DMS53 treated with DMSO at 0.1 percent for 48 hours (cell line): ENCODE measurements at regions not wholly inside any gene's neighbourhood (a gene's known extent, or its start where the extent isn't known, plus 50 kb on each side); places are given as distances from the start of the nearest gene placed in this dataset.
"Not testable (repeated sequence)": the region's sequence is repeated elsewhere in the genome, so short reads cannot be mapped to it uniquely, and the experiment has no call there.

Source experiments
- DNase-seq: peaks from one replicate; lab custom pipeline; 2025; ENCODE audit not compliant: unreplicated experiment; lab: John Stamatoyannopoulos, UW

DNA sequence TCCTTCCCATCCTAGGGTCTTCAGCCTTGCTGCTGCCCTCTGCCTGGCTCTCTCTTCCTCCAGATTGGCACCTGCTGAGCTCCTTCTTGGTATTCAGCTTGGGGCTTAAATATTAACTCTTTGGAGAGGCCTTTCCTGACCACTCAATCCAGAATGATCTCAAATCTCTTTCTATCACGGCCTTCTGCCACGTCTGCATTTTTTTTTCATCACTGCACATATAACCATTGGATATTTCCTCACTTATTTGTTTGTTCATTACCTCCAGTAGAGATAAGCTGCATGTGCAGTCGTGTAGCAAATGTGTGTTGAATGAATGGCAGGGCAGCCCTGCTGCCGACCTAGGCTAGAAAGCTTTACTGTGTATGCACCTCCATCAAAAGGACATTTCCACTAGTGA lies 51.6 kb upstream of the MPP7 start:
- DNase-seq, result peak; percentile 59

DNA sequence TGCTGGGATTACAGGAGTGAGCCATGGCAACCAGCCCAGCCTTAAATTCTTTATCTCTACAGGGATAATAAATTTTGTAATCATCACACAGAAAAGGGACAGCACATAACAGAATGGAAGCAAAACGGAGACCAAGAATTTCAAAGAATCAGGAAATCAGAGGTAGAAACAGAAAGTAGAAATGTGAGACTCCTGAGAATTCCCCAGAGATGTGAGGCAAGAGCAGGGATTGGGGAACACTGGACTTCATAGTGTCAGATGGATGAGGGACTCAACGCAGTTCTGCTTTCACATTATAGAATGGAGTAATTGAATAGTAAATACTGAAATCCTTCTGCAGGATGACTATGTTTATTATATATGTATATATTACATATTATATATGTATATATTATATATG lies 52.5 kb upstream of the MPP7 start:
- no peak for DNase-seq

DNA sequence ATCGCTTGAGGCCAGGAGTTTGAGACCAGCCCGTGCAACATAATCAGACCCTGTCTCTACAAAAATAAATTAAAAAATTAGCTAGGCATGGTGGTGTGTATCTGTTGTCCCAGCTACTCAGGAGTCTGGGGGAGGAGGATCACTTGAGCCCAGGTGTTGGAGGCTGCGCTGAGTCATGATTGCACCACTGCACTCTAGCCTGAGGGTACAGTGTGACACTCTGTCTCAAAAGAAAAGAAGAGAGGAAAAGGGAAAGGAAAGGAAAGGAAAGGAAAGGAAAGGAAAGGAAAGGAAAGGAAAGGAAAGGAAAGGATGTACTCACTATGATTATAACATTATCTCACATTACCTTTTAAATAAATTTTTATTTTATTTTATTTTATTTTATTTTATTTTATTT lies 56.5 kb upstream of the MPP7 start:
- no peak for DNase-seq

DNA sequence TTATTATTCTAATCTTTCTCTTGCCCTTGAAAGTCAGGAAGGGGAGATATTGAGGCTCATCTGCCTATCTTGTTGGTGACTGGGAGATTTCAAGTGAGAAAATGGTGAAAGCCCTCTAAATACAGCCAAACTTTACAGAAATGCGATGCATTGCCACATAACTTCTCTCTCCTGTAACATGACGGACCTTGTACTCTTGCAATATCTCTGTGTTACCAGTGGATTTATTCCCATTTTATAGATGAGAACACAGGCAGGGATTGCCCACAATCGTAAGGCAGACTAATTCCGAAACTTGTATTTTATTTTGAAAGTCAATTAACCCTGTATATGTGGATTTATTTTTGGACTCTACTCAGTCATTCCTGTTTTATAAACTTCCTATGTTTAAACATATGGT lies 57.3 kb upstream of the MPP7 start:
- DNase-seq, result no peak

GRCh38 chr10:28363376-28363775 lies 60.5 kb upstream of the MPP7 start:
- DNase-seq, result no peak

DNA sequence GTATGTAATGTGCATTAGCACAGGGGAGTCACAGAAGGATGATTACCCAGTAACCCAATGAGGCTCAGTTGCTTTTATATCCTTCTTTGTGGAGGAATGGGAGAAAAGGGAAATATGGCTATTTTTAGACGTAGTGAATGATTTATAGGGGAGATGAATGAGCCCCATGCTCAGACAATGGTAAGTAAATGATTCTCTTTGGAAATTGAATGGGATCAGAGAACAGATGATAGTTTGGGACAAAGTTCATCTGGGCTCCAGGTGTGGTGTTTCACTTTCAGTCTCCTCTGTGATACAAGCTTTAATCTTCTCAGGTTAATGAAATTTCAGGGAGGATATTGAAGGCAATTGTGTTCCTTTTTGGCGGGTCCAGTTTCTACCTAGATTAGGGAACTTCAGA lies 63.0 kb upstream of the MPP7 start:
- DNase-seq, result peak; percentile 28

GRCh38 chr10:28366994-28367393 lies 64.1 kb upstream of the MPP7 start:
- no peak for DNase-seq

GRCh38 chr10:28367413-28367812 lies 64.5 kb upstream of the MPP7 start:
- DNase-seq, result no peak

- no peak for DNase-seq
Measured at GRCh38 chr10:28367929-28368484, 65.1 kb upstream of the MPP7 start.

DNA sequence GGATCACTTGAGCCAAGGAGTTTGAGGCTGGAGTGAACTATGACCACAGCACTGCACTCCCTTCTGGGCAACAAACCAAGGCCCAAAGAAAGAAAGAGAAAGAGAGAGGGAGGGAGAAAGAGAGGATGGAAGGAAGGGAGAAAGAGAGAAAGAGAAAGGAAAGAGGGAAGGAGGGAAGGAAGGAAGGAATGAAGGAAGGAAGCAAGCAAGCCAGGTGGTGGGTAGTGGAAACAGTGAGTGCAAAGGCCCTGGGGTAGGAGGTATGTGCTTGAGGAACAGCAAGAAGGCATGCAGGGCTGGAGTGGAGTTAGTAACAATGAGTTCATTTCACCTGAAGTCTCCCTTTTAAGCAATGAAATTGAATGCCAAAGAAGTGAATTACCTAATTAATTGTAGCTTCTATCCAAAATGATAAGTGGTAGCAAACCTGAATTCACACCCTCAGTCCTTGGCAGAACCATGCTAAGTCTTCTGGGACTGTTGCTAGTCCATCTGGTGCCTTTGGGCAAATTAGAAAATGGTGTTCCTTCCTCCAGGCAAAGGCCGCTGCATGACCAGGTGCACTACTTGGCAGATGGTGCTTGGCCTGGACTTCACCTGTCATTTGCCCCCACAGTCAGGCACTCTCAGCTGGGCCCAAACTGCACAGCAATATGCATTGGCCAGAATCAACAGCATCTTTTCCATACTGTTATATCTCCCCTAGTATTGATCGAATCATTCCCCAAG lies 67.4 kb upstream of the MPP7 start:
- DNase-seq, result no peak

DNA sequence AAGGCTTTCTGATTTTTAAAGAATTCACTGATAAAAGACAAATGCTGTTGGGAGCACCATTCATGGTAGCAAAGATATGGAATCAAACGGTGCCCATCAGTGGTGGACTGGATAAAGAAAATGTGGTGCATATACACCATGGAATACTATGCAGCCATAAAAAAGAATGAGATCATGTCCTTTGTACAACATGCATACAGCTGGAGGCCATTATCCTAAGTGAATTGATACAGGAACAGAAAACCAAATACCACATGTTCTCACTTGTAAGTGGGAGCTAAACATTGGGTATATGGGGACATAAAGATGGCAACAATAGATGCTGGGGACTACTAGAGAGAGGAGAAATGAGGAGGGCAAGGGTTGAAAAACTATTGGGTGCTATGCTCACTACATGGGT lies 68.8 kb upstream of the MPP7 start:
- DNase-seq, result not testable (repeated sequence)

DNA sequence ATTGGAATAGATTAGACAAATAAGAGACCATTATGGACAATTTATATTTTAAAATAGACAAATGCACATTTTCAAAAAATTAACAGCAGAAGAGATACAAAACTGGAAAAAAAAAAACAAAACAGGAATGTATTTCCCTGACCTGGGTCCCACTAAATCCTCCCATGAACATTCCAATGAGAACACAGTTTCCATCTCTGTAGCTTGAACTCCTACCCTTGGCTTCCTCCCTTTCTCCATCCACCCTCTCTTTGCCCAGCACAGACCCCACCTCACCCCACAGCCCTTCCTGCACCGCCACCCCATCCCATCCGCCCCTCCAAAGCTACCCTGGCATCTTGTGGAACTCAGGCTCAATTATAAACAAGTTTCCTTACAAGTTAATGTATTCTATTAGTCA lies 71.2 kb upstream of the MPP7 start:
- no peak for DNase-seq

DNA sequence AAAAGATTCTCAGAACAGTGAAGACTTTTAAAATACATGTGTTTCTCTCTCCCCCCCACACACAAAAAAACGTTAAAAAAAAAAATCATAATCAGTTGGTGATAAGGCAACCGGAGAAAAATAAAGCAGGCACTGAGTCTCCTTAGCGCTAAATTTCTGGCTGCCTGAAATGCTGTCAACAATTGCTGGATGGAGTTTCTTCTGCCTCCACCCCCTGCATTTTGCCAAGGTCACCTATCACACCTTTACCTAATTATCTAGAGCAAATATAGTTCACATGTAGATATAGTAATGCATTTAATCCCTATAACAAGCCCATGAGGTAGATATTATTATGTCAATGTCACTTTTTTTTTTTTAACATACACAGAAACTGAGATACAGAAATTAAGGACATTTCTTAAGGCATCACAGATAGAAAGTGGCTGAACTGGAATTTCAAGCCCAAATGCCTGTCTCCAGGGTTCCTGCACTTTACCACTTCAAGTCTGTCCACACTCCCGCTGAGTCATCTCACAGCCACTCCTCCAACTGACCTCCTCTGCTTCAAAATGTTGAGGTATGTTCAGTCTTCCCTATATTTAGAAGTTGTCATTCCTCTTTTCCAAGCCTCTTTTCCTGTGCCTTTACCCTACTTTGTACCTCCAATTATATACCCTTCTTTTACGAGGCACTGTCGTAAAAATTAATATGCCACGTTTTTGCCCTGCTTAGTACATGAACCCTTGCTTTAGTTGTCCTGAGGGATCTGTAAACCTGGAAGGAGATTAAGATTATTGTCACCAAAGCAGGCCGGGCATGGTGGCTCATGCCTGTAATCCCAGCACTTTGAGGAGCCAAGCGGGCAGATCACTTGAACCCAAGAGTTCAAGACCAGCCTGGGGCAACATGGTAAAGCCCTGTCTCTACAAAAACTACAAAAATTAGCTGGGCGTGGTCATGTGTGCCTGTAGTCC lies 72.8 kb upstream of the MPP7 start:
- peak; percentile 81 for DNase-seq

DNA sequence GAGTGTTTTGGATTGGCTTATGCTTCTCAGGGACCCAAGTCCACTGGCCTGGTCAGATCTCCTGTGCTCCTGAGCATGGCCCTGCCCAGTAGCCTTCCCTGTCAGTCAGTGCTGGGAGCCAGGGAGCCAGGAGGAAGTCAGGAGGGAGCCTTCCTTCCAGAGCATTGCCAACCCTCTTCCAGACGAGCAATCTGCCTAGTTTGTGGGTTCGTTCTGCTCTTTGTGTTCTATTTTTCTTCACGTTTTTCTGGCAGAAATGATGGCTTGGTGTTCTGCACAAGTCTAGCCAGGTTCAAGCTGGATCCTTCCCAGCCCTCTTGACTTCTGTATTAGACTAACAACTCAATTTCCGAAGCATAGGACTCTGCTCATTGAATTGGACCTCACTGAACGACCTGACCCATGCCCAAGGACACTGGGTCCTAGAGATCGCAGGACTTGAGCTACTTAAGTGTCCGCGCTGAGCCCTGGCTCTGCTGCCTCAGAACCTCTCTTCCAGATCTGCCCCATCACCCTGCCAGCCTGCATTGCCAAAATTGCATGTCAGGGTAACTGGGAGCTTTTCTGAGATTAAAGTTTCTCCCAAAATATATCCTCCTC lies 76.2 kb upstream of the MPP7 start:
- DNase-seq, result no peak

- DNase-seq, result no peak
Measured at GRCh38 chr10:28381466-28381865, 78.6 kb upstream of the MPP7 start.

DNA sequence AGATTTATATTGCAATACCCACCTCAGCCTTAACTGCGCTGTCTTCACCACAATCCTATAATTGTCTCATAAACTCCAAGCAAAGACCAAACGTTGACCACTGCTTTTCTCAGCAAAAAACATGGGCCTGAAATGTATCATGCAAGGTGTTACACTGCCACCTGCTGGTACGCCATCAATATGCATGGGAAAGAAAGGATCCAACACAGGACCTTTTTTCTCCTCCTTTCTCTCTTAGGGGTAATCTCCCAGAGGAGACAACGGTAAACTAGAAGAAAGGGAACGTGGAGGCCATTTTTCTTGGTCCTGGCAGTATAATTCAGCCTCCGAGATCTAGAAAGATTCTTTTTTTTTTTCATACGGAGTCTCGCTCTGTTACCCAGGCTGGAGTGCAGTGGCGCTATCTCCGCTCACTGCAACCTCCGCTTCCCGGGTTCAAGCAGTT lies 79.1 kb upstream of the MPP7 start:
- peak; percentile 91 for DNase-seq

DNA sequence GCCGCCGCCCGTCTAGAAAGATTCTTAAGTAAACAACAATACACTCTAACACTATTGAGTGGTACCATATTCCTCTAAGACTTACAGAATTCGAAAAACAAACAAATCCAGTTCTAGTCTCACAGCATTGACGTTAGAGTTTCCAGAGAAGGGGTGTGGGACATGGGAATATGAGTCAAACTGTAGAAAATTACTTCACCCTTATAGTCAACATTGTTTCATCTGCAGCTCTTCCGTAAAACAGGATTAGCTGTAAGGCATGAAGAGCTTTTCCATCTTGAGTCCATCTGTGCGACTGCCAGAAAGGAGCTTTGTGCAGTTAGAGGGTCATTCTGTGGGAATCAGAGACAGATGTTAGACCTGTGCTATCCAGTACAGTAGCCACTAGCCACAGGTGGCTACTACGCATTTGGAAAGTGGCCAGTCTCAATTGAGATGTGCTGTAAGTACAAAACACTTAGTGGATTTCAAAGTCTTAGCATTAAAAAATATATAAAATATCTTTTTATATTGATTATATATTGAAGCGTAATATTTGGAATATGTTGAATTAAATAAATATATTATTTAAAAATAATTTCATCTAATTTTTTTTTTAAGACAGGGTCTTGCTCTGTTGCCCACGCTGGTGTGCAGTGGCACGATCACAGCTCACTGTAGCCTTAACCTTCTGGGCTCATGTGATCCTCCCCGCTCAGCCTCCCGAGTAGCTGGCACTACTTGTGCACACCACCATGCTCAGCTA lies 79.8 kb upstream of the MPP7 start:
- DNase-seq, result peak; percentile 82

- DNase-seq, result no peak
Measured at GRCh38 chr10:28384557-28384956, 81.7 kb upstream of the MPP7 start.

- DNase-seq, result no peak
Measured at GRCh38 chr10:28385748-28386502, 83.1 kb upstream of the MPP7 start.

DNA sequence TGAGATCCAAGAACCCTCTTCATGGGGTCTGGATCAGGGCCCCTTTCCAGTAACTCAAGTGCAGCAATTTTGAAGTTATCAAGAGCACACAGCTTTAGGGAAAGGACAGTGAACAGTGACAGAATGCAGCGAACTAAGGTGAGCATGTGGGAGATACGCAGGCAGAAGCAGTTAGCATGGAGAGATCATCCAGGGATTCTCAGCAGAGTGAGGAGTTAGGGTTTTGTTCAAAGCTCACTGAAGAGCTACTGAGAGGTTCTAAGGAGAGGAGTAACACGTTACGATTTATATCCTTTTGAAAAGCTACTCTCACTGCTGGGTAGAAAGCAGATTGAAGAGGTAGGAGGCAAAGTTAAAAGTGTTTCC lies 83.6 kb upstream of the MPP7 start:
- no peak for DNase-seq
